ENCODE measurements at regions not wholly inside any gene's neighbourhood (a gene's known extent, or its start where the extent isn't known, plus 50 kb on each side); places are given as distances from the start of the nearest gene placed in this dataset.

- Histone ChIP-seq H4K20me1 (ENCODE audit: insufficient read depth, low read length) (no peaks in the 10 kb centered on the region), H3K79me2 (ENCODE audit: insufficient read depth, low read length) (no peaks in the 10 kb centered on the region), H3K4me2 (ENCODE audit: low read length) (no peak overlapping the region), H3K27me3 (ENCODE audit: insufficient read depth, low read length) (no peaks in the 10 kb centered on the region), H3K27ac (ENCODE audit: low read depth, low read length) (no peak overlapping the region), H3K9ac (ENCODE audit: low read length) (no peak overlapping the region), H3K9me3 (ENCODE audit: insufficient read depth, low read depth, low read length) (no peaks in the 10 kb centered on the region), H2AFZ (ENCODE audit: low read depth, low read length) (no peak overlapping the region), H3K36me3 (ENCODE audit: insufficient read depth, low read length) (no peaks in the 10 kb centered on the region), H3K4me1 (ENCODE audit: insufficient read depth, low read length) (no peaks in the 10 kb centered on the region), H3K4me3 (ENCODE audit: insufficient read depth, low read depth, low read length) (no peak overlapping the region)
- no peak for DNase-seq (ENCODE audit: low read depth)
- no peak overlapping the region for H3K4me3 Mint-ChIP-seq (ENCODE audit: unreplicated experiment)
- no peaks in the 10 kb centered on the region for H3K9me3 Mint-ChIP-seq (ENCODE audit: unreplicated experiment)
- TF ChIP-seq CTCF (IDR thresholded peaks at IDR 0.05; ENCODE audit: insufficient read depth, low read depth, low read length) = no peak
- no peak for TF ChIP-seq EZH2 (IDR thresholded peaks at IDR 0.05; ENCODE audit: insufficient read depth, low read length)
- no peak overlapping the region for H3K27ac Mint-ChIP-seq (ENCODE audit: unreplicated experiment)
- no peaks in the 10 kb centered on the region for H3K36me3 Mint-ChIP-seq (ENCODE audit: low read depth, unreplicated experiment)
- H3K27me3 Mint-ChIP-seq (ENCODE audit: low read depth, unreplicated experiment) = no peaks in the 10 kb centered on the region
- FAIRE-seq = no peak
- no peaks in the 10 kb centered on the region for H3K4me1 Mint-ChIP-seq (ENCODE audit: low read depth, unreplicated experiment)
These were observed 371.7 kb upstream of the MMS22L start for GRCh38 chr6:97654674-97655073.

GRCh38 chr6:97656236-97656635, 373.2 kb upstream of the MMS22L start:
- no peaks in the 10 kb centered on the region for H4K20me1 ChIP-seq (ENCODE audit: insufficient read depth, low read length)
- Mint-ChIP-seq H3K4me1 (ENCODE audit: low read depth, unreplicated experiment) (no peaks in the 10 kb centered on the region), H3K27me3 (ENCODE audit: low read depth, unreplicated experiment) (no peaks in the 10 kb centered on the region), H3K9me3 (ENCODE audit: unreplicated experiment) (no peaks in the 10 kb centered on the region), H3K27ac (ENCODE audit: unreplicated experiment) (no peak overlapping the region), H3K36me3 (ENCODE audit: low read depth, unreplicated experiment) (no peaks in the 10 kb centered on the region), H3K4me3 (ENCODE audit: unreplicated experiment) (no peak overlapping the region)
- H3K27ac ChIP-seq (ENCODE audit: low read depth, low read length) = no peak overlapping the region
- TF ChIP-seq CTCF (IDR thresholded peaks at IDR 0.05; ENCODE audit: insufficient read depth, low read depth, low read length) = no peak
- no peak for TF ChIP-seq EZH2 (IDR thresholded peaks at IDR 0.05; ENCODE audit: insufficient read depth, low read length)
- H2AFZ ChIP-seq (ENCODE audit: low read depth, low read length) = no peak overlapping the region
- no peaks in the 10 kb centered on the region for H3K36me3 ChIP-seq (ENCODE audit: insufficient read depth, low read length)
- no peak overlapping the region for H3K4me3 ChIP-seq (ENCODE audit: insufficient read depth, low read depth, low read length)
- no peaks in the 10 kb centered on the region for H3K9me3 ChIP-seq (ENCODE audit: insufficient read depth, low read depth, low read length)
- FAIRE-seq = no peak
- H3K4me2 ChIP-seq (ENCODE audit: low read length) = no peak overlapping the region
- H3K4me1 ChIP-seq (ENCODE audit: insufficient read depth, low read length) = no peaks in the 10 kb centered on the region
- H3K9ac ChIP-seq (ENCODE audit: low read length) = no peak overlapping the region
- DNase-seq (ENCODE audit: low read depth) = no peak
- no peaks in the 10 kb centered on the region for H3K79me2 ChIP-seq (ENCODE audit: insufficient read depth, low read length)
- no peaks in the 10 kb centered on the region for H3K27me3 ChIP-seq (ENCODE audit: insufficient read depth, low read length)

GRCh38 chr6:97656706-97657350, 373.8 kb upstream of the MMS22L start:
- no peak for TF ChIP-seq EZH2 (IDR thresholded peaks at IDR 0.05; ENCODE audit: insufficient read depth, low read length)

More at GRCh38 chr6:97656706-97657350, 373.8 kb upstream of the MMS22L start:
- Mint-ChIP-seq H3K36me3 (ENCODE audit: low read depth, unreplicated experiment) (no peaks in the 10 kb centered on the region), H3K4me3 (ENCODE audit: unreplicated experiment) (no peak overlapping the region), H3K27me3 (ENCODE audit: low read depth, unreplicated experiment) (no peaks in the 10 kb centered on the region), H3K27ac (ENCODE audit: unreplicated experiment) (no peak overlapping the region), H3K9me3 (ENCODE audit: unreplicated experiment) (no peaks in the 10 kb centered on the region), H3K4me1 (ENCODE audit: low read depth, unreplicated experiment) (no peaks in the 10 kb centered on the region)
- Histone ChIP-seq H3K4me1 (ENCODE audit: insufficient read depth, low read length) (no peaks in the 10 kb centered on the region), H3K4me3 (ENCODE audit: insufficient read depth, low read depth, low read length) (no peak overlapping the region), H3K36me3 (ENCODE audit: insufficient read depth, low read length) (no peaks in the 10 kb centered on the region), H3K9me3 (ENCODE audit: insufficient read depth, low read depth, low read length) (no peaks in the 10 kb centered on the region), H3K9ac (ENCODE audit: low read length) (no peak overlapping the region), H2AFZ (ENCODE audit: low read depth, low read length) (no peak overlapping the region), H4K20me1 (ENCODE audit: insufficient read depth, low read length) (no peaks in the 10 kb centered on the region), H3K4me2 (ENCODE audit: low read length) (no peak overlapping the region), H3K27me3 (ENCODE audit: insufficient read depth, low read length) (no peaks in the 10 kb centered on the region), H3K27ac (ENCODE audit: low read depth, low read length) (no peak overlapping the region), H3K79me2 (ENCODE audit: insufficient read depth, low read length) (no peaks in the 10 kb centered on the region)
- no peak for FAIRE-seq
- no peak for DNase-seq (ENCODE audit: low read depth)
